HEK293T (cell line): ENCODE measurements at regions not wholly inside any gene's neighbourhood (a gene's known extent, or its start where the extent isn't known, plus 50 kb on each side); places are given as distances from the start of the nearest gene placed in this dataset.

ENCODE experiments used
- BHLHE40 ChIP-seq: fragments of 450-650 bp; IDR thresholded peaks from 2 replicates; pipeline ENCODE4 v1.6.1; 2016; ENCODE audit warnings: mild to moderate bottlenecking, moderate library complexity, borderline replicate concordance
- CTBP1 ChIP-seq: fragments of 450-650 bp; IDR thresholded peaks from 2 replicates; pipeline ENCODE4 v1.6.1; 2016; ENCODE audit warnings: borderline replicate concordance
- FOXA1 ChIP-seq: fragments of 450-650 bp; IDR thresholded peaks from 2 replicates; pipeline ENCODE4 v1.6.1; 2016; ENCODE audit warnings: mild to moderate bottlenecking
- FOXK2 ChIP-seq: fragments of 450-650 bp; IDR thresholded peaks from 2 replicates; pipeline ENCODE4 v1.6.1; 2016; ENCODE audit warnings: mild to moderate bottlenecking
- FOXM1 ChIP-seq: fragments of 450-650 bp; IDR thresholded peaks from 2 replicates; pipeline ENCODE4 v1.6.1; 2017; ENCODE audit warnings: mild to moderate bottlenecking, borderline replicate concordance
- HDGF ChIP-seq: fragments of 450-650 bp; IDR thresholded peaks from 2 replicates; pipeline ENCODE4 v1.6.1; 2017; ENCODE audit warnings: antibody characterized with exemption, borderline replicate concordance
- L3MBTL2 ChIP-seq: fragments of 450-650 bp; conservative IDR thresholded peaks from 2 replicates; pipeline ENCODE4 v1.6.1; 2016; ENCODE audit warnings: mild to moderate bottlenecking
- NFRKB ChIP-seq: fragments of 450-650 bp; IDR thresholded peaks from 2 replicates; pipeline ENCODE4 v1.6.1; 2016; ENCODE audit warnings: mild to moderate bottlenecking, moderate library complexity
- SP1 ChIP-seq: fragments of 450-650 bp; IDR thresholded peaks from 2 replicates; pipeline ENCODE4 v1.6.1; 2017
- SUZ12 ChIP-seq: fragments of 450-650 bp; IDR thresholded peaks from 2 replicates; pipeline ENCODE4 v1.6.1; 2016; ENCODE audit warnings: mild to moderate bottlenecking
- TARDBP ChIP-seq: fragments of 450-650 bp; IDR thresholded peaks from 2 replicates; pipeline ENCODE4 v1.6.1; 2016
- ZNF384 ChIP-seq: fragments of 450-650 bp; IDR thresholded peaks from 2 replicates; pipeline ENCODE4 v1.6.1; 2016

DNA sequence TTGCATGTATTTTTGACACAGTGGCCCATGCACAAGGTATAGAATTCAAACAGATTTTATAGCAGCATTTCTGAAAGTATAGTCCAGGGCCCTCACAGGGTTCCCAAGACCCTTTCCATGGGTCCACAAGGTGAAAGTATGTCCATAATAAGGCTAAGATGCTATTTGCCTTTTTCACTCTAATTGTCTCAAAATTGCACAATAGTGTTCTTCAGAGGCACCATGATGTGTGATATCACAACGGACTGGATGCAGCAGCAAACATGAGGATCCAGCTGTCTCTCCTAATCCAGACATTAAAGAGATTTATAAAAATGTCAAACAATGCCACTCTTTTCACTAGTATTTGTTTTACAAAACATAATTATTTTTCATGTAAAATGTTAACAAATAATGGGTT lies 88.8 kb upstream of the PRDX6 start:
- TF ChIP-seq FOXA1 (no peak), BHLHE40 (no peak), L3MBTL2 (no peak), FOXK2 (no peak), CTBP1 (no peak), ZNF384 (no peak), SP1 (no peak), HDGF (no peak), NFRKB (no peak), FOXM1 (no peak), TARDBP (no peak), SUZ12 (no peak)
